ENCODE measurements at regions not wholly inside any gene's neighbourhood (a gene's known extent, or its start where the extent isn't known, plus 50 kb on each side); places are given as distances from the start of the nearest gene placed in this dataset.
"Not testable (repeated sequence)": the region's sequence is repeated elsewhere in the genome, so short reads cannot be mapped to it uniquely, and the experiment has no call there.

DNA sequence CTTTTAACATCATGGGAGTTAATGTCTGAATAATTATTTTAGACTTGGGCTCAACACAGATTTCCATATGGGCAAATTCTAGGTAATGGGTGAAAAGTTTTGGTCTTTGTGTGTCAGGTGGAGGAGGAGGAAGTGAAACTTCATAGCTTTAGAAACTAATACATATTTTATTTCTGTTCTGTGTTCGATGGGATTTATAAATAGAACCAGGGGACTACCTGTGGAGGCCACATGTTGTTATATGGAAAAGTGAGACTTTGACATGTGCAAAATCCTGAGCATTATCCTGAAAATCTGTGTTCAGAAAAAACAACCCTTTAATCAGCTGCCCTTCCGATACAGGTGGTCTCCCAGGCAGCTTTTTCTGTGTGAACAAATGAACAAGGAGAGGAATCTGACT, 209.5 kb downstream of the SOX2 start:
- no peak for DNase-seq (ENCODE audit: low read depth in 2 of 2)
- TF ChIP-seq, protein P1, sequence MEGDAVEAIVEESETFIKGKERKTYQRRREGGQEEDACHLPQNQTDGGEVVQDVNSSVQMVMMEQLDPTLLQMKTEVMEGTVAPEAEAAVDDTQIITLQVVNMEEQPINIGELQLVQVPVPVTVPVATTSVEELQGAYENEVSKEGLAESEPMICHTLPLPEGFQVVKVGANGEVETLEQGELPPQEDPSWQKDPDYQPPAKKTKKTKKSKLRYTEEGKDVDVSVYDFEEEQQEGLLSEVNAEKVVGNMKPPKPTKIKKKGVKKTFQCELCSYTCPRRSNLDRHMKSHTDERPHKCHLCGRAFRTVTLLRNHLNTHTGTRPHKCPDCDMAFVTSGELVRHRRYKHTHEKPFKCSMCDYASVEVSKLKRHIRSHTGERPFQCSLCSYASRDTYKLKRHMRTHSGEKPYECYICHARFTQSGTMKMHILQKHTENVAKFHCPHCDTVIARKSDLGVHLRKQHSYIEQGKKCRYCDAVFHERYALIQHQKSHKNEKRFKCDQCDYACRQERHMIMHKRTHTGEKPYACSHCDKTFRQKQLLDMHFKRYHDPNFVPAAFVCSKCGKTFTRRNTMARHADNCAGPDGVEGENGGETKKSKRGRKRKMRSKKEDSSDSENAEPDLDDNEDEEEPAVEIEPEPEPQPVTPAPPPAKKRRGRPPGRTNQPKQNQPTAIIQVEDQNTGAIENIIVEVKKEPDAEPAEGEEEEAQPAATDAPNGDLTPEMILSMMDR (IDR thresholded peaks at IDR 0.05; ENCODE audit: low read depth, low read length), result no peak
- no peak overlapping the region for H3K4me3 ChIP-seq (replicated peaks in 1 of 2; ENCODE audit: low read depth in 2 of 2, low read length in 2 of 2)

DNA sequence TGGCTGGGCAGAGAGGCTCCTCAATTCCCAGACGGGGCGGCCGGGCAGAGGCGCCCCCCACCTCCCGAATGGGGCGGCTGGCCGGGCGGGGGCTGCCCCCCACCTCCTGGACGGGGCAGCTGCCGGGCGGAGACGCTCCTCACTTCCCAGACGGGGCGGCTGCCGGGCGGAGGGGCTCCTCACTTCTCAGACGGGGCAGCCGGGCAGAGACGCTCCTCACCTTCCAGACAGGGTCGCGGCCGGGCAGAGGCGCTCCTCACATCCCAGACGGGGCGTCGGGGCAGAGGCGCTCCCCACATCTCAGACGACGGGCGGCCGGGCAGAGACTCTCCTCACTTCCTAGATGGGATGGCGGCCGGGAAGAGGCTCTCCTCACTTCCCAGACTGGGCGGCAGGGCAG, 214.1 kb downstream of the SOX2 start:
- DNase-seq (ENCODE audit: low read depth in 2 of 2); H3K4me3 ChIP-seq (replicated peaks in 1 of 2; ENCODE audit: low read depth in 2 of 2, low read length in 2 of 2): not testable (repeated sequence)

DNA sequence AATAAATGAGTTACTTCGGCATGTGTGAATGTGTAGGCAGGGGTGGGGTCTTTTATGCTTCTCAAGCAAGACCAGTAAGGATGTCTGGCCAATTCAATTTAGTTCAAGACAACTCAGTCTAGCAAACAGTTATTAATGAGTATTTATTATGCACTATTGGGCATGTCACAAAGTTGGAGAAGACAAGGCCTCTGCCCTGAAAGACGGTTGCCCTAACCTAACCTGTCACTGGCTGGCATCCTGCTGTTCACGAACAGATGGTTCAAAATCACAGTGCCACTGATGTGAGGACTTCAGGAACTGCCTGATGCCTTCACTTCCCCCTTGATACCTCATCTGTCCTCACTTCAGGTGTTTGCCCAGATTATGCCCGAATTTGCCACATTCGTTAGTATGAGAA, 217.8 kb downstream of the SOX2 start:
- H3K4me3 ChIP-seq (replicated peaks in 1 of 2; ENCODE audit: low read depth in 2 of 2, low read length in 2 of 2), result no peak overlapping the region
- DNase-seq (ENCODE audit: low read depth in 2 of 2), result no peak
- TF ChIP-seq, protein P1 (IDR thresholded peaks at IDR 0.05; ENCODE audit: low read depth, low read length), result no peak

DNA sequence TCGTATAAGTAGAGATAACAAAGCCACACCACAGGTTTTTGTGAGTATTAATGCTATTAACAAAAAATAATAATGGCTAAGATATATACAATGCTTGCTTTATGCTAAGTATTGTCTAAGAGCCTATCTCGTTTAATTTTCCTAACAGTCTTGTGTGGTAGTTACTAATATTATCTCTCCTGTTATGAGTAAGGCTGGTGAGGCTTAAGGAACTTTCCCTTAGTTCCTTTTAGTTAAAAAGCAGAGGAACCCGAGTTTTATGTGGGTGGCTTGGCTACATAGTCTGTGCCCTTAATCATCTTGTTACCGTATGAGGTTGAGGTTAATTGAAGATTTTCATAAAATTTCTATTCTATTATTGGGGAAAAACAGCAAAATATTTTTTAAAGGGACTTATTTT, 218.4 kb downstream of the SOX2 start:
- DNase-seq (ENCODE audit: low read depth in 2 of 2), result no peak
- TF ChIP-seq, protein P1 (IDR thresholded peaks at IDR 0.05; ENCODE audit: low read depth, low read length), result no peak
- no peak overlapping the region for H3K4me3 ChIP-seq (replicated peaks in 1 of 2; ENCODE audit: low read depth in 2 of 2, low read length in 2 of 2)

DNA sequence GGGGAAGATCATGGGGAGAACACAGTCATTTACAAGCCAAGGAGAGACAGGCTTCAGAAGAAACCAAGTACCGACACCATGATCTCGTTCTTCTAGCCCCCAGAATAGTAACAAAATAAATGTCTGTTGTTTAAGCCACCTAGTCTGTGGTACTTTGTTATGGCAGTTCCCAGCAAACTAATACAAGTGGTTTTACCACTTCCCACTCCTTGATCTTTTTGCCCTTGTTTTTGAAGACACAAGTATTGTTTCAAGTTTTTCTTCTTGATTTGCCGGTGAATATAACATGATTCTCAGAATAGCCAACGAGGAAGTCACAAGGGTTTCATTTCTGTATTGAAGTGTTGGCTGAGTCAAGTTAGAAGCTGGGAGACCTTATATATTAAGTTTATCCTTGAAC, 220.3 kb downstream of the SOX2 start:
- TF ChIP-seq, protein P1 (IDR thresholded peaks at IDR 0.05; ENCODE audit: low read depth, low read length), result no peak
- no peak for DNase-seq (ENCODE audit: low read depth in 2 of 2)
- H3K4me3 ChIP-seq (replicated peaks in 1 of 2; ENCODE audit: low read depth in 2 of 2, low read length in 2 of 2), result no peak overlapping the region

DNA sequence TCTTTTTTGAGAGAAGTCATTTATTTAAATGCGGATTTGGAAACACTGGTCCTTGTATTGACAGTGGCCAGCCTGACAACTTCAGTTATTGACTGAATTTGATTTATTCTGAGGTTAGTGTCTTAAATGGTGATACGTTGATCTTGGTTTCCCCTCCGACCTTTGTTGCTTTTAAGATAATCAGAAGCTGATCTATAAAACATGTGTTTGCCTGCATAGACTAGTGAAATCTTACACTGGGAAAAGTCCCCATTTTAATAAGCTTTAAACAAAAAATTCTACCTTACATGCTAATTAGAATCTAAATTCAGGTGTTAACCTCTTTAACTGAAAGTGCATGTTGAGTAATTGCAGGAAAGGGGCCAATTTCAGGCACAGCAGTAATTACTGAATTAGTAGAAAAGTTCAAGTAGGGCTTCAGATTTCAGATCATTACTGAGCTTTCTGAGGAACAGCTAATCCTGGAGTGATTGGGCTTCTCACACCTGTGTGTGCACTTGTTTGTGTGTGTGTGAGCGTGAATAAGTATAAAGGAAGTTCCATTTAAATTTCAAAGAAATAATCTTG, 221.4 kb downstream of the SOX2 start:
- no peak for DNase-seq (ENCODE audit: low read depth in 2 of 2)
- no peak overlapping the region for H3K4me3 ChIP-seq (replicated peaks in 1 of 2; ENCODE audit: low read depth in 2 of 2, low read length in 2 of 2)
- TF ChIP-seq, protein P1 (IDR thresholded peaks at IDR 0.05; ENCODE audit: low read depth, low read length), result no peak

DNA sequence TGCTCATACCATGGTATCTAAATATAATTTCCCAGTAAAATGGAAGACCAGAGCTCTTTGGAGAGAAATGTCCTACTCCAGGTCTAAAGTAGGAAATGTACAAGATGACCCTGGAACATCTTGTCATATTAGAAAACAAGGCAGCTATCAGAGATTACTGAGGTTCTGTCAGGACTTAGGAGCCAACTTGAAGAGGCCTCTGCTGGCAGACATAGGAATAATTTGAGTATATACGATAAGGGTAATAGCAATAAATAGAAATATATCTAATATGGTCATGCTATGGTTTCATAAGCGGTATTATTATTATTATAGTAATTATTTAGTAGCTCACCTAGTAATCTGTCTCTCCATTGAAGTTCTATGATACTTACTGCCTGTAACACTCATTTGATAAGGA, 224.2 kb downstream of the SOX2 start:
- TF ChIP-seq, protein P1 (IDR thresholded peaks at IDR 0.05; ENCODE audit: low read depth, low read length), result no peak
- DNase-seq (ENCODE audit: low read depth in 2 of 2), result no peak
- no peak overlapping the region for H3K4me3 ChIP-seq (replicated peaks in 1 of 2; ENCODE audit: low read depth in 2 of 2, low read length in 2 of 2)

Measured in cardiac fibroblast (primary cell).